HG02642 (cell line): ENCODE measurements at regions not wholly inside any gene's neighbourhood (a gene's known extent, or its start where the extent isn't known, plus 50 kb on each side); places are given as distances from the start of the nearest gene placed in this dataset.

Experiments
- ATAC-seq: cut with Tn5 transposase; IDR thresholded peaks from one replicate; pipeline ENCODE4 v1.9.1; 2021; ENCODE audit warnings: mild to moderate bottlenecking; ENCODE audit not compliant: unreplicated experiment, poor library complexity

GRCh38 chr4:134308910-134309309 is 107.3 kb upstream of the PABPC4L start:
- ATAC-seq: no peak

- no peak for ATAC-seq
Measured at GRCh38 chr4:134298313-134298712, 96.7 kb upstream of the PABPC4L start.

GRCh38 chr4:134297765-134298164 is 96.2 kb upstream of the PABPC4L start:
- ATAC-seq: no peak

GRCh38 chr4:134282680-134283079 is 81.1 kb upstream of the PABPC4L start:
- ATAC-seq: no peak

- no peak for ATAC-seq
Measured at GRCh38 chr4:134278675-134279074, 77.1 kb upstream of the PABPC4L start.

- ATAC-seq: no peak
Measured at GRCh38 chr4:134276476-134276875, 74.9 kb upstream of the PABPC4L start.

GRCh38 chr4:134260126-134260525 is 58.5 kb upstream of the PABPC4L start:
- ATAC-seq: no peak
